ENCODE measurements at regions not wholly inside any gene's neighbourhood (a gene's known extent, or its start where the extent isn't known, plus 50 kb on each side); places are given as distances from the start of the nearest gene placed in this dataset.

GRCh38 chr2:82650038-82650437, 1809.0 kb downstream of the SUCLG1 start:
- H3K4me3 ChIP-seq: no peak overlapping the region
- WGBS, 2 donors: 54 to 75% methylated on average over 2 of the region's 2 CpGs
- FAIRE-seq: no peak
- intact Hi-C loops (cut with DNase I): no loop called here
- no peaks in the 10 kb centered on the region for H3K9me3 ChIP-seq
- no peaks in the 10 kb centered on the region for H3K27me3 ChIP-seq
- no peaks in the 10 kb centered on the region for H3K36me3 ChIP-seq
- H3K4me1 ChIP-seq: no peaks in the 10 kb centered on the region
- TF ChIP-seq CTCF (IDR thresholded peaks at IDR 0.05): no peak
- DNase-seq: no peak
- no peak overlapping the region for H3K27ac ChIP-seq
- no peak for ATAC-seq

- 82% methylated on average over 2 of the region's 2 CpGs for WGBS, 2 donors
- no peaks in the 10 kb centered on the region for H3K4me1 ChIP-seq
- no peaks in the 10 kb centered on the region for H3K27me3 ChIP-seq
- H3K4me3 ChIP-seq: no peak overlapping the region
- H3K27ac ChIP-seq: no peak overlapping the region
- no peaks in the 10 kb centered on the region for H3K9me3 ChIP-seq
- intact Hi-C loops (cut with DNase I): no loop called here
- ATAC-seq: no peak
- DNase-seq: no peak
- no peak for FAIRE-seq
- H3K36me3 ChIP-seq: no peaks in the 10 kb centered on the region
- no peak for TF ChIP-seq CTCF (IDR thresholded peaks at IDR 0.05)
Measured at GRCh38 chr2:82641598-82642180, 1817.4 kb downstream of the SUCLG1 start.

GRCh38 chr2:82636402-82637020, 1822.6 kb downstream of the SUCLG1 start:
- WGBS, 2 donors: 86 to 91% methylated on average over 3 of the region's 3 CpGs
- ATAC-seq (no peak), DNase-seq (no peak), FAIRE-seq (no peak)
- H3K9me3 ChIP-seq: no peaks in the 10 kb centered on the region
- H3K27me3 ChIP-seq: no peaks in the 10 kb centered on the region
- H3K36me3 ChIP-seq: no peaks in the 10 kb centered on the region
- no peak overlapping the region for H3K27ac ChIP-seq
- intact Hi-C loops (cut with DNase I): no loop called here
- no peak for TF ChIP-seq CTCF (IDR thresholded peaks at IDR 0.05)
- no peak overlapping the region for H3K4me3 ChIP-seq
- H3K4me1 ChIP-seq: no peaks in the 10 kb centered on the region

GRCh38 chr2:82599021-82599420, 1860.1 kb downstream of the SUCLG1 start:
- intact Hi-C loops (cut with DNase I): no loop called here
- Histone ChIP-seq H3K27me3 (no peaks in the 10 kb centered on the region), H3K4me3 (no peak overlapping the region), H3K9me3 (no peaks in the 10 kb centered on the region), H3K4me1 (no peaks in the 10 kb centered on the region), H3K36me3 (no peaks in the 10 kb centered on the region), H3K27ac (no peak overlapping the region)
- ATAC-seq: no peak
- no peak for TF ChIP-seq CTCF (IDR thresholded peaks at IDR 0.05)
- no peak for DNase-seq
- FAIRE-seq: no peak

- no peaks in the 10 kb centered on the region for H3K4me1 ChIP-seq
- TF ChIP-seq CTCF (IDR thresholded peaks at IDR 0.05): no peak
- no peaks in the 10 kb centered on the region for H3K27me3 ChIP-seq
- no peaks in the 10 kb centered on the region for H3K9me3 ChIP-seq
- no peak for FAIRE-seq
- DNase-seq: no peak
- no peak overlapping the region for H3K27ac ChIP-seq
- no peaks in the 10 kb centered on the region for H3K36me3 ChIP-seq
- ATAC-seq: no peak
- WGBS, 2 donors: 66 to 67% methylated on average over 1 of the region's 1 CpG
- intact Hi-C loops (cut with DNase I): no loop called here
- H3K4me3 ChIP-seq: no peak overlapping the region
Measured at GRCh38 chr2:82596581-82596980, 1862.5 kb downstream of the SUCLG1 start.

Measured in pancreas (tissue), 10 donors.